C4-2B (cell line): ENCODE measurements at regions not wholly inside any gene's neighbourhood (a gene's known extent, or its start where the extent isn't known, plus 50 kb on each side); places are given as distances from the start of the nearest gene placed in this dataset.

Experiments used
- CTCF ChIP-seq: fragments of 450-650 bp; conservative IDR thresholded peaks from 2 replicates; pipeline ENCODE4 v1.5.1; 2017; ENCODE audit warnings: mild to moderate bottlenecking
- ZFX ChIP-seq: fragments of 450-650 bp; IDR thresholded peaks from 2 replicates; pipeline ENCODE4 v1.6.1; 2017

- TF ChIP-seq CTCF (no peak), ZFX (no peak)
These were observed 102.7 kb upstream of the SORBS2 start for GRCh38 chr4:185914583-185915199.
